ENCODE measurements at regions not wholly inside any gene's neighbourhood (a gene's known extent, or its start where the extent isn't known, plus 50 kb on each side); places are given as distances from the start of the nearest gene placed in this dataset.

- TF ChIP-seq, protein P1, sequence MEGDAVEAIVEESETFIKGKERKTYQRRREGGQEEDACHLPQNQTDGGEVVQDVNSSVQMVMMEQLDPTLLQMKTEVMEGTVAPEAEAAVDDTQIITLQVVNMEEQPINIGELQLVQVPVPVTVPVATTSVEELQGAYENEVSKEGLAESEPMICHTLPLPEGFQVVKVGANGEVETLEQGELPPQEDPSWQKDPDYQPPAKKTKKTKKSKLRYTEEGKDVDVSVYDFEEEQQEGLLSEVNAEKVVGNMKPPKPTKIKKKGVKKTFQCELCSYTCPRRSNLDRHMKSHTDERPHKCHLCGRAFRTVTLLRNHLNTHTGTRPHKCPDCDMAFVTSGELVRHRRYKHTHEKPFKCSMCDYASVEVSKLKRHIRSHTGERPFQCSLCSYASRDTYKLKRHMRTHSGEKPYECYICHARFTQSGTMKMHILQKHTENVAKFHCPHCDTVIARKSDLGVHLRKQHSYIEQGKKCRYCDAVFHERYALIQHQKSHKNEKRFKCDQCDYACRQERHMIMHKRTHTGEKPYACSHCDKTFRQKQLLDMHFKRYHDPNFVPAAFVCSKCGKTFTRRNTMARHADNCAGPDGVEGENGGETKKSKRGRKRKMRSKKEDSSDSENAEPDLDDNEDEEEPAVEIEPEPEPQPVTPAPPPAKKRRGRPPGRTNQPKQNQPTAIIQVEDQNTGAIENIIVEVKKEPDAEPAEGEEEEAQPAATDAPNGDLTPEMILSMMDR (conservative IDR thresholded peaks at IDR 0.05; ENCODE audit: low read depth, low read length), result no peak
- TF ChIP-seq EZH2 (IDR thresholded peaks at IDR 0.05; ENCODE audit: borderline replicate concordance, low read depth, low read length, poor library complexity, severe bottlenecking), result no peak
Measured at GRCh38 chr20:57768519-57768918, 58.7 kb upstream of the PMEPA1 start.
